IPS-15b (cell line): ENCODE measurements at regions not wholly inside any gene's neighbourhood (a gene's known extent, or its start where the extent isn't known, plus 50 kb on each side); places are given as distances from the start of the nearest gene placed in this dataset.

ENCODE experiments used
- H3K27me3 ChIP-seq: one replicate; pipeline ENCODE4 v1.6.1; 2013; ENCODE audit warnings: low read length; ENCODE audit not compliant: control insufficient read depth, insufficient read depth
- H3K36me3 ChIP-seq: one replicate; pipeline ENCODE4 v1.6.1; 2013; ENCODE audit warnings: low read length; ENCODE audit not compliant: control insufficient read depth, insufficient read depth
- H3K4me1 ChIP-seq: one replicate; pipeline ENCODE4 v1.6.1; 2013; ENCODE audit warnings: mild to moderate bottlenecking, low read length; ENCODE audit not compliant: control insufficient read depth, insufficient read depth
- H3K4me3 ChIP-seq: one replicate; pipeline ENCODE4 v1.5.1; 2013; ENCODE audit warnings: low read depth, low read length
- H3K9ac ChIP-seq: one replicate; pipeline ENCODE4 v1.6.1; 2013; ENCODE audit warnings: low read depth, mild to moderate bottlenecking, low read length
- H3K9me3 ChIP-seq: one replicate; pipeline ENCODE4 v1.6.1; 2013; ENCODE audit warnings: mild to moderate bottlenecking, low read length; ENCODE audit not compliant: control insufficient read depth, insufficient read depth

DNA sequence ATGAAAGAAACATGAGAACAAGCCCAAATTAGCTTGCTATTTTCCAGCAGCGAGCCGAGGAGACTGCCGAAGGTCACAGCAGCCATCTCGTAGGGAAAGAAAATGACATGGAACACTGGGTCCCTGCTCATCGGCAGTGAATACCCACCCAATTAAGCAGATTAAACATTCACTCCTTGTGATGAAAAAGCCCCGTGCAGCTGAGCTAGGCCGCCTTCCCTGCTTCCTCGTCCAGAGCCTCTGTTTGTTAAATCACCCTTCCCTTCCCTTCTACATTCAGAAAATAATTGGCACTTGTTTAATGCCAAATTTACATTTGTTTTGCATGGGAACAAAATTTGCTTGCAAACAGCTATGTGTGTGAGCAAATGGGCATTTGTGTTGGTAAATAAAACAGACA, 342.5 kb downstream of the RMST start:
- no peak overlapping the region for H3K9ac ChIP-seq
- H3K4me3 ChIP-seq: no peak overlapping the region
- peaks cover 11% of the 10 kb centered on the region for H3K4me1 ChIP-seq

DNA sequence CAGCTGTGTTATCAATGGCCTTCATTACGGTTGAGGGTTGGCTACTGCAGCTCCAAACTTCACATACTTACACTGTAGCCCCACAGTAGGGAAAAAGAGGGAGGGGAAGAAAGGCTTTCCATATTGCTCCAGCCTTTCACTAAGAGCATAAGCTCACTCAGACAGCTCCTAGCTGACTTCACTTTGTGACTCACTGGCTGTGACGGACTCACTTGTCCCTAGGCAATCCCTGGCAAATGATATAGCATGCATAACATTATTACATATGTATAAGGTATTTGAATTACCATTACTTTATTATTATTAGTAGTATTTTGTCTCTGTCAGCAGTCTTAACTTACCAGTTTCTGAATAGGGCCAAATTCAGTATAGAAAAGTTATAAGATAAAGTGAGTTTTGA, 350.7 kb downstream of the RMST start:
- Histone ChIP-seq H3K4me3 (no peak overlapping the region), H3K36me3 (no peaks in the 10 kb centered on the region), H3K9ac (no peak overlapping the region), H3K4me1 (no peaks in the 10 kb centered on the region), H3K9me3 (no peaks in the 10 kb centered on the region), H3K27me3 (no peaks in the 10 kb centered on the region)

More for the DNA sequence above, 342.5 kb downstream of the RMST start:
- Histone ChIP-seq H3K36me3 (no peaks in the 10 kb centered on the region), H3K9me3 (no peaks in the 10 kb centered on the region), H3K27me3 (no peaks in the 10 kb centered on the region)

DNA sequence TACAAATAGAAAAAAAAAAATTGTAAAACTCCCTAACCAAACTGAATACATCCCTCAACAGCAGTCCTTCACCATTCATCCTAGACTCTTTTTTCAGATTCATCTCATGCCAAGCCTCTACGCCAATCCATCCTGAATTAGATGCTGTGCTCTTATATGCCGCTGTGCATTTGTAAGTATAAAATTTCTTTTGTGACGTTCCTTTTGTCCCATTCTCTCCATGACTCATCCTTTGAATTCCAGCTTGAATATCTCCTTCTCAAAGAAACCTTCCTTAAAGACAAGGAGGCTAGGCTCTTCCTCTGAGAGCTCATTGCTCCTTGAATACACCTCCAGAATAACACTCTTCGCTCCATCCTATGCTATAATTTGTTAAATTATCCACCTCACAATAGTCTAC, 359.2 kb downstream of the RMST start:
- no peaks in the 10 kb centered on the region for H3K9me3 ChIP-seq
- no peaks in the 10 kb centered on the region for H3K4me1 ChIP-seq
- H3K27me3 ChIP-seq: no peaks in the 10 kb centered on the region
- H3K4me3 ChIP-seq: no peak overlapping the region
- no peaks in the 10 kb centered on the region for H3K36me3 ChIP-seq
- no peak overlapping the region for H3K9ac ChIP-seq

DNA sequence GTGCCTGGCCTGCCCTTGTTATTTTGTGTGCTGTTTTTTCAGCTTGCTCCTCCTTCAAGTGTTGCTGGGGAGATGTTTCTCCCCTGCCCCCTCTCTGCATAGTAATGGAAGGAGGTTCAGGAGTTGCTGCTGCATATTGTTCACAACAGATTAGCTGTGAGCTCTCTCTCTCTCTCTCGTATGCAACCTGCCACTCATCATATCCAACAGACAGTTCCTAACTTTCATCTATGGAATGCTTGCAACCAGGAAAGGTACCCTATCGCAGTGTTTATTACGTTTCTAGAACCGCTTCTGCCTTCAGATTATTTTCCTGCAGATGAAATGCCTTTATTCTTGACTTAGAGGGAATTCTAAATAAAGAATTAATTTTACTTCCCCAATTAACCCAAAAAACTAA, 372.9 kb downstream of the RMST start:
- Histone ChIP-seq H3K4me1 (peaks cover 12% of the 10 kb centered on the region), H3K4me3 (no peak overlapping the region), H3K9me3 (no peaks in the 10 kb centered on the region), H3K36me3 (no peaks in the 10 kb centered on the region), H3K27me3 (no peaks in the 10 kb centered on the region), H3K9ac (no peak overlapping the region)

DNA sequence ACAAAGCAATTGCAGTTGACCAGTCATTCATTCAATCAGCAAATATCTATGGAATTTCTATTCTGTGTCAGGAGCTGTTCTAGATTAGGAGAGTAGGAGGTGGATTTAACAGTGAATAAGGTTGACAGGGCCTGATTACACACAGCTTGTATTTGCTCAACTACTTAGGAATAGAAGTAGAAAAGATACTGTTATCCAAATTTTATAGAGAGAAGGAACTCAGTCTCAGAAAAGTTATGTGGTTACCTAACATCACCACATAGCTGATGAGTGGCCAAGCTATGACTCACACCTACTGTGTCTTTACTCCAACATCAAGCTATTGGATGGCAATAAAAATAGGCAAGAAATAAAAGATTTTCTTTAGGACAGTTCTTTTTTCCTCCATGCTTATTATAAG, 374.8 kb downstream of the RMST start:
- Histone ChIP-seq H3K4me1 (peaks cover 12% of the 10 kb centered on the region), H3K9me3 (no peaks in the 10 kb centered on the region), H3K9ac (no peak overlapping the region), H3K27me3 (no peaks in the 10 kb centered on the region), H3K4me3 (no peak overlapping the region), H3K36me3 (no peaks in the 10 kb centered on the region)

DNA sequence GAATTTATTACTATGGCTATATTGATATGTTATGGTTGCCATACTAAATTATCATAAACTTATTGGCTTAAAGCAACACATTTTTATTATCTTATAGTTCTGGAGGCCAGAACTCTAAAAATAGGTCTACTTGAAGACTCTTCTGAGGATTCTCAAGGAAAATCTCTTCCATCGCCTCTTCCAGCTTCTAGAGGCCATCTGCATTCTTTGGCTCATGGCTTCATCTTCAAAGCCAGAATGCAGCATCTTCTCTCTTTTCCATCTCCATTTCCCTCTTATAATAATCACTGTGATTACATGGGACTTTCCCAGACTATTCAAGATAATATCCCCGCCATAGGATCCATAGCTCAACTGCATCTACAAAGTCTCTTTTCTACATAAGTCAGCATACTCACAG, 385.4 kb downstream of the RMST start:
- H3K36me3 ChIP-seq: no peaks in the 10 kb centered on the region
- no peak overlapping the region for H3K9ac ChIP-seq
- no peaks in the 10 kb centered on the region for H3K27me3 ChIP-seq
- no peaks in the 10 kb centered on the region for H3K4me1 ChIP-seq
- no peak overlapping the region for H3K4me3 ChIP-seq
- H3K9me3 ChIP-seq: no peaks in the 10 kb centered on the region

DNA sequence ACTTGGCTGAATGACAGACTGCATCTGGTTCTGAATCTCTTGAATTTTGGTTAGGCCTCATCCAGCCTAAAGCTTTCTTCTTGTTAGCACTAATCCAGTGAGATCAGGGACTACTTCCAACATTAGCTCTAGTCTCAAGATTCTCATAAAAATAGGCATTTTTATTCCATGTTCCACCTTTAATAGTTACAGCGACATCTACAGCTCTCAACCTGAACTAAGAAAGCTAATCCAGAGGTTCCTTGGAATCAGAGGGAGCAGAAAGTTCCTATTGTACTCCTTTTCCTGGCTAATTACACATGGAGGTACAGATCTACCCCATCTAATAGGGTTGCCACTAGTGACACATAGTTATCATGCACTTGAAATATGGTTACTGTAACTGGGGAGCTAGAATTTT, 391.9 kb downstream of the RMST start:
- no peaks in the 10 kb centered on the region for H3K4me1 ChIP-seq
- no peaks in the 10 kb centered on the region for H3K27me3 ChIP-seq
- no peak overlapping the region for H3K4me3 ChIP-seq
- no peaks in the 10 kb centered on the region for H3K9me3 ChIP-seq
- H3K9ac ChIP-seq: no peak overlapping the region
- H3K36me3 ChIP-seq: no peaks in the 10 kb centered on the region

DNA sequence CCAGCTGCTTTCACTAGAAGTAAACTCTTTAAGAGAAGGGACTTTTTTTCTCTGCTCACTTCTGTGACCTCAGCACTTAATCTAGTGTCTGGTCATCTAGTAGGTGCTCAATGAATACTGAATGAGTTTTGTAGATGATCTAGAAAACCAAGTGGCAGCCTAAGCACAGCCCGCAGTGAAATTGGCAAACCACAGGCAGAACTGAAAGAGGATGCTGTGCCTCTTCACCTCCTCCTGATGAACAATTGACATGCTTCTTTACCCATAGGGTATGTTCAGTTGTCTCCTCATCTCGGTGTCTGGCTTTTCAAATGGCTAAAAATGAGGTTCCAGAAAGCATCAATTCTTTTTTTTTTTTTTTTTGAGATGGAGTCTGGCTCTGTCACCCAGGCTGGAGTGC, 399.5 kb downstream of the RMST start:
- H3K4me3 ChIP-seq: no peak overlapping the region
- no peaks in the 10 kb centered on the region for H3K36me3 ChIP-seq
- no peaks in the 10 kb centered on the region for H3K4me1 ChIP-seq
- no peaks in the 10 kb centered on the region for H3K9me3 ChIP-seq
- no peaks in the 10 kb centered on the region for H3K27me3 ChIP-seq
- H3K9ac ChIP-seq: no peak overlapping the region

DNA sequence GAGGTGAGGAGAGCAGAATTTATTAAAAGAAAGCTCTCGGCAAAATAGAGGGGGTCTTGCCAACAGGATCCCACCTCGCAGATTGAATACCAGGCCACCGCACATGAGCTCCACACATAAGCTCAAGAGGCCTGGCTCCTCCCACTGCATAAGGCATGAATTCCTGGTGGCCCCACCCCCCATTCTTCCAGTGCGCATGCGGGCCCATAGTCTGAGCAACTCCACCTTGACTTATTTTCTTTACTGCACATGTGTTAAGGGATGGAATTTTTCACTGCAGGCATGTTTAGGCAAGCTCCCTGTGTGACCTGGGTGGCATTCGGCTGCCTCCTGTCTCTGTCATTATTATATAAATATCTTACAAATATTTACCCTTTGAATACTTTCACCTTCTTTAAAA, 412.5 kb downstream of the RMST start:
- no peaks in the 10 kb centered on the region for H3K36me3 ChIP-seq
- H3K9ac ChIP-seq: no peak overlapping the region
- H3K4me3 ChIP-seq: no peak overlapping the region
- H3K27me3 ChIP-seq: no peaks in the 10 kb centered on the region
- no peaks in the 10 kb centered on the region for H3K9me3 ChIP-seq
- peaks cover 3% of the 10 kb centered on the region for H3K4me1 ChIP-seq

DNA sequence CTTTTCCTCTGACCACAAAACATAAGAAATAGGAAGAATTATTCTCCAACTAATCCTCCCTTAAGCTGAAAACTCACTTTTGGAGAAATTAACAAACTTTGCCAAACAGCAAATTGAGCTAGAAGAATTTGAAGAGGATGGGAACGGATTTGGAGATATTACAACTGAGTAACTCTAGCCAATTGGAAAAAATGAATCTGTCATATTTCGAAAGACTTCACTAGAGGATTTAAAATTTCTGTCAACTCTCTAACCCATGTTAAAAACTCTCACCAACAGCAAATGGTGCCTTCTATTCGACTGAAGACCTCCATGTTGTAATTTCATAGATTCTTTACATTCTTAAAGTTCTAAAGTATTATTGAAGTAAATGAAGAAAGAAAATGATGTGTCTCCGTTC, 414.2 kb downstream of the RMST start:
- H3K36me3 ChIP-seq: no peaks in the 10 kb centered on the region
- H3K27me3 ChIP-seq: no peaks in the 10 kb centered on the region
- H3K4me3 ChIP-seq: no peak overlapping the region
- H3K9me3 ChIP-seq: no peaks in the 10 kb centered on the region
- no peak overlapping the region for H3K9ac ChIP-seq
- H3K4me1 ChIP-seq: peaks cover 3% of the 10 kb centered on the region

DNA sequence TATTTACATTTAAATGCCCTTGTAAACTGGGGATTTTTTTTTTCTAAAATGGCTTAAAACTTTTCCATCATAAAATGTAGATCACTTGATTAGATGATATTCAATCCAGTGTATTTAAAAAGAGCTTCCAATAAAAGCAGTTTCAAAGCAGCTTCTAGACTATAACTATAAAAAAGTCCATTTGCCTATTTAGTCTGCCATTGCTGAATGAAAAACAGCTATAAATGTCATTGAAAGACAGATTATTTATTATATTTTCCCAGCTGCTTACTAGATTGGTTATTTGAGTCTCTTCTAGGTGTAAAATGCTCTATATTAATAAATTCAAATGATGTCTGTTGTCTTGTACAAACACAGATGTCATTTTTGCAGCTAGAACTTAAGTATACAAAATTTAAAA, 414.8 kb downstream of the RMST start:
- no peaks in the 10 kb centered on the region for H3K36me3 ChIP-seq
- H3K4me3 ChIP-seq: no peak overlapping the region
- no peaks in the 10 kb centered on the region for H3K27me3 ChIP-seq
- H3K4me1 ChIP-seq: peaks cover 3% of the 10 kb centered on the region
- no peak overlapping the region for H3K9ac ChIP-seq
- no peaks in the 10 kb centered on the region for H3K9me3 ChIP-seq

DNA sequence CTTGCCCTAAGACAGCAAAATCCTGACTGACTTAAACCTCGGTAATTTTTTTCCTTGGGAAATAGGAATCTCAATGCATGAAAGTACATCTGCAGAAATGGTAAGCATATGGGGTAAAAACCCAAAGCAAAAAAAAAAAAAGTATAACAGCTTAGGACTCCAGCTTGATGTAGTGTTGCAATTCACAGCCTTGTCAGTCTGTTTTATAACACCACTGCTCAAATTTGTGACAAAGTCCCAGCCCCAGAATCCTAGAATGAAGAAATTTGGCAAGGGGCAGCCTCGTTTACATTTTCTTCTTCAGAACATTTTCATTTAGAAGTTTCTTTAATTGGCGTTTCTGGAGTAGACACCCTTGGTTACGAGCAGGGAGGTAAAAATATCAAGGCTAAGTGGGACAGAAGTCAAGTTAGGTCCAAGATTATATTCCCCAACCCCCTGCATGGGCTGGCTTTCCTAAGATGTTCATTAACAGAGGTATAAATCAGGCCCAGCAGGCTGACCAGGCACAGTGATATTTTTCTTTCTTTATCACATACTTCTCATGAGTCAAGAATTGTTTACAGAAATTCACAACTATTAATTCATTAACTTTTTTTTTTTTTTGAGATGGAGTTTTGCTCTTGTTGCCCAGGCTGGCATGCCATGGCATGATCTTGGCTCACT, 424.0 kb downstream of the RMST start:
- Histone ChIP-seq H3K9me3 (no peaks in the 10 kb centered on the region), H3K4me3 (no peak overlapping the region), H3K9ac (no peak overlapping the region)

More for the DNA sequence above, 424.0 kb downstream of the RMST start:
- no peaks in the 10 kb centered on the region for H3K27me3 ChIP-seq
- no peaks in the 10 kb centered on the region for H3K4me1 ChIP-seq
- no peaks in the 10 kb centered on the region for H3K36me3 ChIP-seq
